ENCODE measurements at regions not wholly inside any gene's neighbourhood (a gene's known extent, or its start where the extent isn't known, plus 50 kb on each side); places are given as distances from the start of the nearest gene placed in this dataset.

GRCh38 chr11:45455536-45455935, 169.4 kb upstream of the SYT13 start:
- ATAC-seq (no peak), DNase-seq (no peak)
- no peak for TF ChIP-seq CTCF (IDR thresholded peaks at IDR 0.05)

GRCh38 chr11:45454917-45455401, 168.8 kb upstream of the SYT13 start:
- Histone ChIP-seq H3K4me1 (peaks cover 0 to 7% (median 0%) of the 10 kb centered on the region in 9 donors), H3K36me3 (no peaks in the 10 kb centered on the region), H3K27ac (no peak overlapping the region), H3K4me3 (no peak overlapping the region), H3K9me3 (peaks cover 0 to 7% (median 0%) of the 10 kb centered on the region in 11 donors), H3K27me3 (peaks cover 0 to 19% (median 0%) of the 10 kb centered on the region in 7 donors)
- intact Hi-C loops (cut with DNase I): loop anchor here in 1 of 10 donors (2.0 kb wide), 1 partner anchor 24 kb away; no protein-coding TSS in a partner anchor
- ATAC-seq (no peak), DNase-seq (no peak)
- TF ChIP-seq CTCF (IDR thresholded peaks at IDR 0.05): no peak
- WGBS, 2 donors: 77 to 87% methylated on average over 1 of the region's 1 CpG

More at GRCh38 chr11:45455536-45455935, 169.4 kb upstream of the SYT13 start:
- intact Hi-C loops (cut with DNase I): loop anchor here in 1 of 10 donors (2.0 kb wide), 1 partner anchor 25 kb away; no protein-coding TSS in a partner anchor
- peaks cover 0 to 19% (median 0%) of the 10 kb centered on the region in 7 donors for H3K27me3 ChIP-seq
- peaks cover 0 to 5% (median 0%) of the 10 kb centered on the region in 9 donors for H3K4me1 ChIP-seq
- no peaks in the 10 kb centered on the region for H3K36me3 ChIP-seq
- H3K4me3 ChIP-seq: no peak overlapping the region
- H3K27ac ChIP-seq: no peak overlapping the region
- 41 to 45% methylated on average over 6 of the region's 6 CpGs for WGBS, 2 donors
- H3K9me3 ChIP-seq: peaks cover 0 to 7% (median 0%) of the 10 kb centered on the region in 11 donors

- Histone ChIP-seq H3K27ac (no peak overlapping the region), H3K4me1 (peaks cover 0 to 7% (median 0%) of the 10 kb centered on the region in 9 donors), H3K9me3 (peaks cover 0 to 7% (median 0%) of the 10 kb centered on the region in 11 donors), H3K36me3 (no peaks in the 10 kb centered on the region), H3K4me3 (no peak overlapping the region), H3K27me3 (peaks cover 0 to 20% (median 0%) of the 10 kb centered on the region in 7 donors)
- DNase-seq (no peak), ATAC-seq (no peak)
- WGBS, 2 donors: 58 to 73% methylated on average over 4 of the region's 4 CpGs
- TF ChIP-seq CTCF (IDR thresholded peaks at IDR 0.05): no peak
- intact Hi-C loops (cut with DNase I): loop anchor here in 1 of 10 donors (2.0 kb wide), 1 partner anchor 23 kb away; no protein-coding TSS in a partner anchor
These were observed 167.6 kb upstream of the SYT13 start for GRCh38 chr11:45453721-45454120.

- peak in 1 of 8 donors; percentile 53 for ATAC-seq
- intact Hi-C loops (cut with DNase I): no loop called here
- 60% methylated on average over 8 of the region's 8 CpGs for WGBS, 2 donors
- no peak for TF ChIP-seq CTCF (IDR thresholded peaks at IDR 0.05)
- no peak for DNase-seq
- peaks cover 0 to 7% (median 0%) of the 10 kb centered on the region in 9 donors for H3K4me1 ChIP-seq
- peaks cover 0 to 30% (median 2%) of the 10 kb centered on the region in 7 donors for H3K27me3 ChIP-seq
- H3K9me3 ChIP-seq: peaks cover 0 to 7% (median 0%) of the 10 kb centered on the region in 11 donors
- H3K4me3 ChIP-seq: no peak overlapping the region
- H3K27ac ChIP-seq: no peak overlapping the region
- no peaks in the 10 kb centered on the region for H3K36me3 ChIP-seq
These were observed 165.8 kb upstream of the SYT13 start for GRCh38 chr11:45451766-45452440.
